Neural cell (in vitro differentiated cells): ENCODE measurements at regions not wholly inside any gene's neighbourhood (a gene's known extent, or its start where the extent isn't known, plus 50 kb on each side); places are given as distances from the start of the nearest gene placed in this dataset.

Experiments used
- H2AFZ ChIP-seq: fragments of 200-600, 300-800 bp; sonication (generic), shearing (Covaris generic); 2 replicates; pipeline ENCODE4 v1.6.0; 2014; ENCODE audit warnings: low read depth, mild to moderate bottlenecking, antibody characterized with exemption, low read length, moderate library complexity
- H3F3A ChIP-seq: fragments of 200-600 bp; shearing (Covaris generic); 2 replicates; pipeline ENCODE4 v1.6.1; 2016; ENCODE audit warnings: mild to moderate bottlenecking, moderate library complexity, mixed read lengths, antibody characterized with exemption, low read length; ENCODE audit not compliant: insufficient read depth, poor library complexity, severe bottlenecking
- H3K27ac ChIP-seq: fragments of 200-600, 300-800 bp; sonication (generic), shearing (Covaris generic); 2 replicates; pipeline ENCODE4 v1.5.1; 2014; ENCODE audit warnings: mild to moderate bottlenecking, low read length, moderate library complexity
- H3K27me3 ChIP-seq: fragments of 300-800, 200-600 bp; sonication (generic), shearing (Covaris generic); 2 replicates; pipeline ENCODE4 v1.6.0; 2014; ENCODE audit warnings: mild to moderate bottlenecking, low read depth, low read length, moderate library complexity; ENCODE audit not compliant: insufficient read depth
- H3K36me3 ChIP-seq: fragments of 300-800, 200-600 bp; sonication (generic), shearing (Covaris generic); 2 replicates; pipeline ENCODE4 v1.5.1; 2014; ENCODE audit warnings: mild to moderate bottlenecking, antibody characterized with exemption, low read length, moderate library complexity; ENCODE audit not compliant: insufficient read depth
- H3K4me2 ChIP-seq: fragments of 300-800, 200-600 bp; sonication (generic), shearing (Covaris generic); 2 replicates; pipeline ENCODE4 v1.6.0; 2014; ENCODE audit warnings: mild to moderate bottlenecking, low read length
- H3K4me3 ChIP-seq: fragments of 300-800, 200-600 bp; sonication (generic), shearing (Covaris generic); 2 replicates; pipeline ENCODE4 v1.5.1; 2014; ENCODE audit warnings: mild to moderate bottlenecking, low read length, moderate library complexity
- H3K79me2 ChIP-seq: fragments of 200-600 bp; shearing (Covaris generic); replicated peaks from 2 replicates; pipeline ENCODE4 v1.6.0; 2014; ENCODE audit warnings: mild to moderate bottlenecking, low read length, moderate library complexity; ENCODE audit not compliant: insufficient read depth
- H3K9ac ChIP-seq: fragments of 300-800, 200-600 bp; sonication (generic), shearing (Covaris generic); 2 replicates; pipeline ENCODE4 v1.6.1; 2016; ENCODE audit warnings: mild to moderate bottlenecking, low read length, mixed read lengths
- H3K9me2 ChIP-seq: fragments of 200-600 bp; shearing (Covaris generic); 2 replicates; pipeline ENCODE4 v1.6.1; 2016; ENCODE audit warnings: mild to moderate bottlenecking, low read length, mixed read lengths; ENCODE audit not compliant: insufficient read depth
- H3K9me3 ChIP-seq: fragments of 200-600, 300-800 bp; sonication (generic), shearing (Covaris generic); 2 replicates; pipeline ENCODE4 v1.6.1; 2016; ENCODE audit warnings: mild to moderate bottlenecking, mixed run types, low read length, moderate library complexity, mixed read lengths
- H4K20me1 ChIP-seq: fragments of 200-600 bp; shearing (Covaris generic); 2 replicates; pipeline ENCODE4 v1.6.1; 2016; ENCODE audit warnings: mild to moderate bottlenecking, mixed run types; ENCODE audit not compliant: insufficient read depth
- CTCF ChIP-seq: fragments of 450-650 bp; IDR thresholded peaks from 2 replicates; pipeline ENCODE4 v1.5.1; 2014; ENCODE audit warnings: antibody characterized with exemption, mild to moderate bottlenecking, moderate library complexity; ENCODE audit not compliant: poor library complexity, severe bottlenecking
- EP300 ChIP-seq: fragments of 450-650 bp; conservative IDR thresholded peaks from 2 replicates; pipeline ENCODE4 v1.6.1; 2014; ENCODE audit warnings: antibody characterized with exemption, mild to moderate bottlenecking, moderate library complexity; ENCODE audit not compliant: poor library complexity, severe bottlenecking
- EZH2 ChIP-seq: fragments of 200-600, 300-800 bp; shearing (Covaris generic), sonication (generic); IDR thresholded peaks from 2 replicates; pipeline ENCODE4 v1.6.1; 2014; ENCODE audit warnings: antibody characterized with exemption, low read length, borderline replicate concordance, mild to moderate bottlenecking; ENCODE audit not compliant: insufficient read depth, poor library complexity, severe bottlenecking
- MXI1 ChIP-seq: fragments of 450-650 bp; conservative IDR thresholded peaks from 2 replicates; pipeline ENCODE4 v1.6.1; 2014; ENCODE audit warnings: antibody characterized with exemption, mild to moderate bottlenecking; ENCODE audit not compliant: poor library complexity, severe bottlenecking
- POLR2AphosphoS5 ChIP-seq: IDR thresholded peaks from 2 replicates; pipeline ENCODE4 v1.6.1; 2012
- RAD21 ChIP-seq: fragments of 450-650 bp; conservative IDR thresholded peaks from 2 replicates; pipeline ENCODE4 v1.6.1; 2014; ENCODE audit warnings: antibody characterized with exemption, mild to moderate bottlenecking, moderate library complexity
- REST ChIP-seq: IDR thresholded peaks from 2 replicates; pipeline ENCODE4 v1.6.1; 2012; ENCODE audit warnings: borderline replicate concordance
- SMC3 ChIP-seq: fragments of 450-650 bp; conservative IDR thresholded peaks from 2 replicates; pipeline ENCODE4 v1.6.1; 2014; ENCODE audit warnings: antibody characterized with exemption, mild to moderate bottlenecking, moderate library complexity; ENCODE audit not compliant: poor library complexity
- TAF1 ChIP-seq: IDR thresholded peaks from 2 replicates; pipeline ENCODE4 v1.6.1; 2012; ENCODE audit warnings: low read depth

- no peak overlapping the region for H3K9ac ChIP-seq
- no peaks in the 10 kb centered on the region for H3K27me3 ChIP-seq
- no peak for TF ChIP-seq CTCF
- no peak for TF ChIP-seq POLR2AphosphoS5
- no peak for TF ChIP-seq MXI1
- TF ChIP-seq TAF1: no peak
- TF ChIP-seq EP300: no peak
- TF ChIP-seq REST: no peak
- TF ChIP-seq EZH2: no peak
- no peak for TF ChIP-seq RAD21
- TF ChIP-seq SMC3: no peak
- no peaks in the 10 kb centered on the region for H4K20me1 ChIP-seq
- no peaks in the 10 kb centered on the region for H3K9me3 ChIP-seq
- H2AFZ ChIP-seq: no peak overlapping the region
- H3K4me3 ChIP-seq: no peak overlapping the region
- H3K79me2 ChIP-seq: no peaks in the 10 kb centered on the region
- no peaks in the 10 kb centered on the region for H3F3A ChIP-seq
- H3K4me2 ChIP-seq: no peak overlapping the region
- no peaks in the 10 kb centered on the region for H3K9me2 ChIP-seq
- H3K27ac ChIP-seq: no peak overlapping the region
- no peaks in the 10 kb centered on the region for H3K36me3 ChIP-seq
Observed at GRCh38 chr2:199108056-199108455, 349.7 kb downstream of the SATB2 start.

DNA sequence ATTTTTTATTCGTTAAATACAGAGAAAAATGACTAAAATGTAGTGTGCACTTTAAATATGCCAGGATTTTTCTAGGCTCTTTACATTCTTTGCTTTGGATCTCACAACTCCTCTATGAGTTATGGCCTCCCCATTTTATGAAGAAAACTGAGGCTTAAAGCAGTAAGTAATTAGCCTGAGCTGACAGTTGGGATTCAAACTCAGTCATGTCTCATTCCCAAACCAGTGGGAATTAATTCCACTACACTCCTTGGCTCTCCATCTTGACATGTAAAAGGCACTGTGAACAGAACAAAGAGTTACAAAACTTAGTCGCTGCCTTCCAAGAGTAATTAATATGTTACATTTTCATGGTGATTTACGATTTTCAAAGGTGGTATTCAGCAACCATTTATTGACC lies 351.9 kb downstream of the SATB2 start:
- Histone ChIP-seq H3K36me3 (no peaks in the 10 kb centered on the region), H3F3A (no peaks in the 10 kb centered on the region), H2AFZ (no peak overlapping the region), H3K27me3 (no peaks in the 10 kb centered on the region), H3K4me2 (no peak overlapping the region), H3K4me3 (no peak overlapping the region), H3K9ac (no peak overlapping the region), H3K9me2 (no peaks in the 10 kb centered on the region), H3K27ac (no peak overlapping the region), H4K20me1 (no peaks in the 10 kb centered on the region), H3K79me2 (no peaks in the 10 kb centered on the region), H3K9me3 (no peaks in the 10 kb centered on the region)
- no peak for TF ChIP-seq TAF1
- TF ChIP-seq MXI1: no peak
- no peak for TF ChIP-seq REST
- TF ChIP-seq POLR2AphosphoS5: no peak
- no peak for TF ChIP-seq CTCF
- TF ChIP-seq EP300: no peak
- no peak for TF ChIP-seq EZH2
- TF ChIP-seq SMC3: no peak
- no peak for TF ChIP-seq RAD21
